Glomerular visceral epithelial cell (primary cell): ENCODE measurements at regions not wholly inside any gene's neighbourhood (a gene's known extent, or its start where the extent isn't known, plus 50 kb on each side); places are given as distances from the start of the nearest gene placed in this dataset.
A peak's percentile ranks its signal among the peaks of the same experiment; 100 is the strongest.

Experiments
- DNase-seq: peaks from one replicate; pipeline ENCODE4 v3.0.0-alpha.2; 2016; ENCODE audit errors: extremely low spot score

DNA sequence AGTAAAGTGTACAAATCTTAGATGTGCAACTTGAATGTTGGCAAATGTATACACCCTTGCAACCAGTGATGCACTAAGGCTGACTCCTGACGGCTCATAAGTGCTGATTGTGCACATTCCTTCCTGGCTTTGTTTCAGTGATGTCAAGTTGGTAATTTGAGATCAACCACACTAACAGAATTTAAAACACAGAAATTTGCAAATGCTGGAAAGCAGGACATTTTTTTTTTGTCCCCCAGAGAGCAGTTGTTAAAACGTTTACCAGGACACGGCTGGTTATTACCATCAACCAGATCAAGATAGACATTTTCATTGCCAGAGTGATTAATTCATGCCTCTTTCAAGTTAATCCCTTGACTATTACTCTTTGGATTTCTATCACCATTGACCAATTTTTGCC, 735.6 kb downstream of the RFPL4B start:
- DNase-seq = no peak

- no peak for DNase-seq
Measured at GRCh38 chr6:113083947-113084346, 736.8 kb downstream of the RFPL4B start.

DNA sequence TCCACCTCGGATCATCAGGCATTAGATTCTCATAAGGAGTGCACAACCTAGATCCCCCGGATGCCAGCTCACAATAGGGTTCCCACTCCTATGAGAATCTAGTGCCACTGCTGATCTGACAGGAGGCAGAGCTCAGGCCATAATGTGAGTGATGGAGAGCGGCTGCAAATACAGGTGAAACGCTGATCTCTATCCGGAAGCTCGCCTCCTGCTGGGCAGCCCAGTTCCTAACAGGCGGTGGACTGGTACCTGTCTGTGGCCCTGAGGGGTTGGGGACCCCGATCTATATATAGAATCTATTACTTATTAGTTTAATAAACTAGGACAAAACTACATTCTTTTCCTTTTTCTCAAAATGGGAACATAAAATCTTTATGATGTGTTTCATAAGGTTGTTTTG, 741.9 kb downstream of the RFPL4B start:
- DNase-seq = no peak

DNA sequence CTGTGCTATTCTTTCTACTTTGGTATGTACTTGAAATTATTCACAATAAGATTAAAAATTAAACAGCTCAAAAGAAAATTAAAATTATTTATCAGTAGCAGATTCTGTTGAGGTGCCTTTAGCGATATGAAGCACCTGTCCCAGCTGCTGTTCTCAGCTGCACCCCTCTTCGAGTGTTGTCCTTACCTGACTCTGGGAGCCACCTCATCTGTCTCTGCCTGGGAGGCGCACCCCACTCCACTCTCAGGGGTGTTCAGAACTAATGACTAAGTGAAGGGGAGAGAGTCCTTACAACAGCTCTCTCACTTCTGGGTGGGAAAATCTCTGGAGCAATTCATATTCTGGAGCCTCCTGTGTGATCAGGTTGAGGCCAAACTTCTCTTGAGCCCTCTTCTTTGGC, 745.7 kb downstream of the RFPL4B start:
- DNase-seq = no peak

DNA sequence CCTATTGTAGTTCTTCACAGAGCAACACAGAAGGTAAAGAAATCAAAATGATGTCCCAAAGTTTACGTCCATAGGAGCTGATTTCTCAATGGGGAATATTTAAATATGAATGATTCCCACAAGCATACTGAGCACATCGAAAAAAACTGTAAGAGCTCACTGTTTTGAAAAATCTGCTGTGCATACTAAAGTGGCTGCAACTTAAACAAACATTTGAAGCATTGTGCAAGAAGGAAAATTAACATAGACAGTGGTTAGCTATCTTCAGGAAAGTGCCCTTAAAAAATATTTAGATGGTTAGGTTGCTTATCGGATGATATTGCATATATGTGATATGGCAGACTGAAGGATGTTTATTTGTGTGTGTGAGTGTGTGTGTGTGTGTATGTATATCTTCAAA, 747.6 kb downstream of the RFPL4B start:
- no peak for DNase-seq

GRCh38 chr6:113095841-113096240, 748.7 kb downstream of the RFPL4B start:
- DNase-seq = no peak

DNA sequence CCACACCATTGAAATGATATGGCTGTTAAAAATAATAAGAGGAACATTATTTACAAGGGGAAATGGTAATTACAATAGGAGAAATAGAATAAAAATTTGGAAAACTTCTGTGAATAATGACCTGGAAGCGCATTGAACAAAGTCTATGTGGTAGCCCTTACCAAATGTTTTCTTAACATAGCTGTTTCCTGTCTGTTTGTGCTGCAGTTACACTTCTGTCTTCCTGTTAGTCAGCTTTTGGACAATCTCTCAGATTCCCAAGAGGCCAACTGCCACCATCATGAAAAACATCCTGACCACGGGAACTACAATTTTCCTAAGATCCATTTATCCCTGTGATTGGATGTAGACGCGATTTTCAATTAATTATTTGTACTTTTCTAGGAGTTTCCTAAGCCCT, 754.4 kb upstream of the MARCKS start:
- no peak for DNase-seq

DNA sequence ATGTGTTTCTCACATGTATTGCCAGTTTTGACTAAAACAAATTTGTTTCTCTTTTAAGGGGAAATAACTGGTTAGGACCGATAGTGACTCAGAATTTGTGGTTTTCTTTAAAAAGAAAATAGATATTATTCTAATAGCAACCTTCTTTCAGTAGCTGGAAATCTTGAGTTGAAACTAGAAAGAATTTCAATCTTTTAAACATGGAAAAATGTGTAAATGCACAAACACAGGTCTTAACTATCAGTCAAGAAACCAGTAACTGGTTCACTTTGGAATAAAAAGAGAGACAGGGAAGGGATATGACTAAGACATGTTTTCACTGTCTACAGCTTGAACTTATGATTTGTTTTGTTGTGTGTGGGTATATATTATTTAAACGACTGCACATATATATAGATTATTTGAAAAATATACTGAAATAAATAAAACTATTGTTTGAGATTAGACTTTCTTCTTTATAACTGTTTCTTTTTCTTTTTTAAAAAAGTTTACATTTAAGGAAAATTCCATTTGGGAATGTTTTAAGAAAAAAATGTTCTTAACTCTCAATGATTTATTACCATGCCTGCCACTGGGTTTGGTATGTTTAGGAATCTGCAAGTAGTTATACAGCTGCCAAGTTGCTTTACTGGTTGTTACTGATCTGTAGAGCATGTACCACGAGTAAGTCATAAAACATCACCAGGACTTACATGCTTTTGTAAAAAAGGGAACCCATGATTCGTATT, 753.3 kb upstream of the MARCKS start:
- peak; percentile 40 for DNase-seq

DNA sequence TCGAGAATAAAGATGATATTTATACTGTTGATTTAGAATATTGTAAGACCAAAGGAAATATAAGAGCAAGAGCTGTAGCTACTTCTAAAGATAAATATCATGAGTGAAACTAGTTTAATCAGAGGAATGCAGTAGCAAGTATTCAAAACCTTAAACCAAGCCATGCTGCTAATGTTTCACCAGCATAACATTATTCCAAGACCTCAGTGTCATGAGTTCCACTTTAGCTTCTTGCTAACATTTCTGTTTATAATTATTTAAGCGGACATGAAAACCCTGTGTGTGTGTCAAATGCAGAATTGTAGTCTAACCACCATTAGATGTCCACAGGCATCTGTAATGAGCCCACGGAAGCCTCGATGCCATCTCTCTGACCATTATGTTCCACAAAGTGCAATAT, 752.6 kb upstream of the MARCKS start:
- DNase-seq = no peak

DNA sequence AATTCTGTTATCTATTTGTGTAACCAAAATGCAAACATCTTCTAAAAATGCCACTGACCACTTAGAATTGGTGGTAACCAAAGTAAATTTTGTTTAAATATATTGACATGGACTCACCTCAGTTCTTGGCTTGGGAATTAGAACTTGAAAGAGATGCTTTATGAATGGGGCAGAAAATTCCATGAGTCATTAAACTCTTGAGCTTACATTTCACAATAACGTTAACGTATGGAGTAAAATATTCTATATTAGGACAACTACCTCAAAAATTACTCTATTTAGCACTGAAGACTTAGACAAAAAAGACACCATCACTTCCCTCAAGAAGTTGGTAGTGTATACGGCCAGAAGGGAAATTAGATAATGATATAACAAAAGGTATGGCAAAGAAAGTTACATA, 752.2 kb upstream of the MARCKS start:
- no peak for DNase-seq

GRCh38 chr6:113110211-113110610, 746.9 kb upstream of the MARCKS start:
- DNase-seq = no peak

- no peak for DNase-seq
Measured at GRCh38 chr6:113111550-113111949, 745.6 kb upstream of the MARCKS start.

GRCh38 chr6:113112086-113112485, 745.1 kb upstream of the MARCKS start:
- DNase-seq = no peak

DNA sequence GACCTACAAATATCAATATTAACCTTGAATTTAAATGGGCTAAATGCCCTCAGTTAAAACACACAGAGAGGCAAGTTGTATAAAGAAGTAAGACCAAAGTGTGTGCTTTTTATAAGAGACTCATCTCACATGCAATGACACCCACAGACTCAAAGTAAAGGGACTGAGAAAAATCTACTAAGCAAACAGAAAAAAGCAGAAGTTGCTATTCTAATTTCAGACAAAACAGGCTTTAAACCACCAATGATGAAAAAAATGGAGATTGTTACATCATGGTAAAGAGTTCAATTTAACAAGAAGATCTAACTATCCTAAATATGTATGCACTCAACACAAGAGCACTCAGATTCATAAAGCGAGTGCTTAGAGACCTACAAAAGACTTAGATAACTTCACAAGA, 741.9 kb upstream of the MARCKS start:
- no peak for DNase-seq

DNA sequence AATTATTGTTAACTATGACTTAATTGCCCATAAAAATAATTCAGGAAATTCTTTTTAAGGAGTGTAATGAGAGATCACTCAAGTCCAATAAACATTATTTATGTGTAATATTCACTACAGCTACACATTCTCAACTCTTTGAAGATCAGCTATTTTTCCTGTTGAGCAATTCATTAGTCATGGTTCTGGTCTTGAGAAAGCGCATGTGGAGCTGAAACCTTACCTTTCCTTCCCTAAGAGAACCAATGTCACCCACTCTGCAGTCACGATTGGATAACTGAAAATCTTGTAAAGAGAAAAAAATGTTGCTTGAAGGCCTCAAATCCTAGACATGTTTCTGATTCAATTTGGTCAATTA, 736.9 kb upstream of the MARCKS start:
- peak; percentile 90 for DNase-seq

DNA sequence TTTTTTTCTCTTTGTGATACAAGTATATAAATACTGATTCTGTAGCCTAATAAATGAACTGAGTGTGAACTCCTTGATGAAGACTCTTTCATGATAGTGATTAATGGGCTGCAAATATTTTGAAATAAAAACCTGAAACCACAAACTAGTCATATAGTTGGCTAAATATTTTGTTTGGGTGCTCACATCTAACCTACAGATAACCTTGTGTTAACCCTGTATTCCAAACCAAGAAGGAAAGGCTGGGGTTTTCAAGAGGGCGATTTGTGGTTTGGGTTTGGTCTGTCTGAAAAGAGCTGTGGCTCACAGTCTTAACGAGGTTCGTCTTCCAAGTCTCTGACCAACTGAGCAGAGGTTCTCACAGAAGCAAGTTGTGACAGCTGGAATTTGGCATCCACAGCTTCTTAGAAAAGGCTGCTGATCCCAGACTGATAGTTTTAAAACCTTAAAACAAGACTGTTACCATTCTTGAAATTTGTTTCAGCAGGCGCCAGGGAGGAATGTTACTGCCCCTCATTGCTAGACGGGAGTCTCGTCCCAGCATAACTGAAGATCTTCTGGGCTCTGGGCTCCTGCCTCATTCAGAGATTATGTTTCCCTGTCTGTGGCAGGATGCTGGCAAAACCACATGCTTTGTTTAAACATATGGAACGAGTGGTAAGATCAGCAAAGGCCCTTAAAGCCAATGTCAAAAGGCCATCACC, 736.4 kb upstream of the MARCKS start:
- peak; percentile 96 for DNase-seq

GRCh38 chr6:113121571-113121970, 735.6 kb upstream of the MARCKS start:
- DNase-seq = no peak

GRCh38 chr6:113122060-113122459, 735.1 kb upstream of the MARCKS start:
- DNase-seq = peak; percentile 97

DNA sequence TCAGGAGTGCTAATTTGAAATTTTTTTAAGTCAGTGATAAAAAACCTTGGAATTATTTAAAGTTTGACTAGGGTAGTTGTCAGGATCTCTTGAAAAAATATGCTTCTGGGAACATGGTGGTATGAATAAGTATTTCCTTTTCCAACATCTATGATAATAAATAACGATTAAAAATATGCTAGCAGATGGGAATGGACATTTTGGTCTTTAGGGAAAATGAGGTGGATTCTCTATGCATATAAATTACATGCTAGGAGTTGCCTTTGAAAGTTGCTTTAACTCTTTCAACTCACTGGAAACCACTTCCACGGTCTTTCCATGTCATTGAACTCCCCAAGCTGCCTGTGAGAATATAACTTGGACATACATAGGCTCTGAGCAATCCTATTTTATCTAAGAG, 731.5 kb upstream of the MARCKS start:
- no peak for DNase-seq

DNA sequence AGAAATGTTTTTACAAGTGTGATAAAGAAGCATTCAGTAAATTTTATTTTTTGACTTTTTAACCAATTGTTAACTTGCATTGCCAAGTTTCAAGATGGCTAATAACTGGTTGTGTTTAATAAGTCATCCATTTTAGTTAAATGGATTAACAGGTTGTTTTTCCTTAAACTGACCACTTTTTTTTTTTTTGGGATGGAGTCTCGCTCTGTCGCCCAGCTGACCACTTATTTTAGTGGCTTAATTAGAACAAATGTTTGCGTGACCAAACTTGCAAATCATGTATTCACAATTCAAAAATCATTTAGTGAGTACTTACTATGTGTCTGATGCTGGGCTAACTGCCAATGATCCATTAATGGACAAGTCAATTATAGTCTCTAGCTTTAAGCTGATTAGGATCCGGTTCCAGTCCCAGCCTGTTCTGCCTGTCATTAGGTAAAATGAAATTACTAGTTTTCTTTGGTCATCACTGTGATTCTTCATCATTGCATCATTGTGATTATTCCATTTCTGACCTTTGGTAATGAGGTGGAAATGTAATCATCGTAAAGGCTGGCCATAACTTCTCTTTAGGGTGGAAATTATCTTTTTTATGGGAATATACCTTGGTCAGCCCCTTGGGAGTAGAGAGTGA, 729.2 kb upstream of the MARCKS start:
- no peak for DNase-seq

GRCh38 chr6:113128661-113129060, 728.5 kb upstream of the MARCKS start:
- no peak for DNase-seq

DNA sequence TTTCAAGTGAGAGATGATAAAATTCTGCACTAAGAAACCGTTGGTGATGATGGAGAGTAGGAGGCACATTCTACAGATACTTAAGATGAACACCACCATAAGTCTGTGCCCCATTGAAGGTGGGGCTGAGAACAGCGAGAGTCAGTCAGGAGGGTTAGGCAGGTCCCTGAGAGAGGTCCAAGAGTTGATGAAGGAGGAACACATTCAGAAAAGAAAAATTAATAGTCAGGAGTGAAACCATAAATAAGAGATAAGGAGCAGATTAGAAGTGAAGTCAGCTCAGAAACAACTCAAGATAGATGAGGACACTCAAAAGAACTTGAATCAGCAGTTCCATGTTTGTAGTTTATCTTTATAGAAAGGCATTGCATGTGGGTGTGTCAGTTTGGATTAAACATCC, 727.2 kb upstream of the MARCKS start:
- DNase-seq = no peak

- no peak for DNase-seq
Measured at GRCh38 chr6:113137426-113137825, 719.7 kb upstream of the MARCKS start.
